HG03439 (cell line): ENCODE measurements at regions not wholly inside any gene's neighbourhood (a gene's known extent, or its start where the extent isn't known, plus 50 kb on each side); places are given as distances from the start of the nearest gene placed in this dataset.

ENCODE experiments used
- ATAC-seq: cut with Tn5 transposase; IDR thresholded peaks from one replicate; pipeline ENCODE4 v1.9.1; 2021; ENCODE audit warnings: mild to moderate bottlenecking, moderate library complexity; ENCODE audit not compliant: unreplicated experiment

- no peak for ATAC-seq
These were observed 898.4 kb downstream of the PDCD6IP start for GRCh38 chr3:34696831-34697230.

- no peak for ATAC-seq
These were observed 904.6 kb downstream of the PDCD6IP start for GRCh38 chr3:34703053-34703452.

DNA sequence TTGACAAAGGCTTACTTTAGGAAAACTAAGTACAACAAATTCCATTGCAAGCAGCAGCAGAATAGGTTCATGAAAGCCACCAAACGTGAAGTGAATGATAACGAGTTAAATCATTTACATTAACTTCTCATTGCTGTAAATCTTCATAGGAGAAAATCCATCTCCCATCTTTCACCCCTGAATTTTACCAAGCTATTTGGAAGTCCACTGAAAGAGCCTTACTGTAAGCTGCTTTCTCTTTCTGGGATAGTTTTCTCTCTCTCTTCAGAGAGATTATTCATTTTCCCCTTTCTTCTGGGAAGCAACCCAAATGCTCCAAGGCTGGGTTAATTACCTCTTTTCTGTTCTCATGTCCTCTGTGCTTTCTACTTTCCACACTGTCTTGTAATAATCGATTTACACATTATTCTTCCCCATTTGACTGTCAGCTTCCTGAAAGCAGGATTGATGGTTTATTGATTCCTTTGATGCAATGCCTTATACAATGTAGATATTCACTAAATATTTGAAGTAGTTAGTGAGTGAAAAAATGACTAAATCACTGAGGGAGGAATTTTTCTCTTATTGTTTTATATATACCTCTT lies 914.3 kb upstream of the ARPP21 start:
- ATAC-seq, result no peak

DNA sequence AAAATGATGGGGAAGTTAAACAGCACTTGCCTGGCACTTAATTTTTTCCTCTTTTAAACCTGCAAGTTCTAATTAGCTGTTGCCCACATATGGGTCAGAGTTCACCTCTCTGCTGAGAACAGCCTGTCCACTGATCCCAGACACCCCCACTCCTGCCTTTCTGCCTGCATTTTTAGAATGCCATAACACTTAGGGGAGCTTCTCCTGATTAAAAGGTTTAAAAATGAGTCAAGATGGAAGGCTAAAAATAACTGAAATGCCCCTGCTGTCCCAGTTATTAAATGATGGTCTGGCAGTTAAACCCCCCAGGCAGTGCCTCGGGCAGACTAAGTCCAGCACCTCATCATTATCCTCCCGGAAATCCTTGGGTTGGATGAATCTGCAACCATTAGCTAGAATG lies 913.6 kb upstream of the ARPP21 start:
- no peak for ATAC-seq

GRCh38 chr3:34727700-34728099 lies 911.6 kb upstream of the ARPP21 start:
- ATAC-seq, result no peak

- ATAC-seq, result no peak
These were observed 897.2 kb upstream of the ARPP21 start for GRCh38 chr3:34742151-34742550.

- ATAC-seq, result no peak
These were observed 880.6 kb upstream of the ARPP21 start for GRCh38 chr3:34758630-34759261.

DNA sequence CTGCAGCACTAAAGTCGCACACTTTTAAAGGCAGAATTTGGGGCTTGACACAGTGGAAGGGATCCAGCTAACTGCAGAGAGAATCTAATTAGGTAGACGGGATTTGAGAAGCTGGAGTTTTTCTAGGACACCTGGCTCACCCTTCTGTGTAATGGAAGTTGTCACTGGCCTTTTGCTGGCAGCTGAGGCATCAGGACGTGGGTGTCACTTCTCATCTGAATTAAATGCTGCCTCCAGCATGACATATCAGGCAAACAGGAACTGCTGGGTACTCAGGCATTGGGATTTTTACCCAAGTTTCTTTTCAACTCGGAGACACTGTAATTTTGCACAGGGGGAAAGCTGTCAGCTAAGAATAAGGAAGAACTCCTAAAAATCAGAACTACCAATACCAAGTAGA lies 861.9 kb upstream of the ARPP21 start:
- no peak for ATAC-seq

- ATAC-seq, result no peak
These were observed 860.2 kb upstream of the ARPP21 start for GRCh38 chr3:34779092-34779491.

DNA sequence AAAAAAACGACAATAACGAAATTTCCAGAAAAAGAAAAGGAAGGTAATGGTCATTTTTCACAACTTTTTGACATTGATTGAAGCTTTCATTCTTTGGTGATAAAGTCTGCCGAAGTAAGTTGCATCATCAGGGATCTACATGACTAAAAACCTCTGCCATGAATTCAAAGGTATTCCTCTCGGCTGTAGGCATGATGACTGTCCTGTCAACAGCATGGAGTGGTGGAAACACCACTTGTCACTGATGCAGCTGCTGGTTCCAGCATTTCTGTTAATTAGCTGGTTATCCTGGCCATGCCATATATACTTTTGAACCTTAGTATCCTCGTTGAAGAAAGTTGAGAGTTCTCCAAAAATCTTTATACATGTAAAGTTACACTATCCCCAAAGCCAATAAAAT lies 859.0 kb upstream of the ARPP21 start:
- no peak for ATAC-seq

- ATAC-seq, result no peak
These were observed 858.4 kb upstream of the ARPP21 start for GRCh38 chr3:34780973-34781372.

DNA sequence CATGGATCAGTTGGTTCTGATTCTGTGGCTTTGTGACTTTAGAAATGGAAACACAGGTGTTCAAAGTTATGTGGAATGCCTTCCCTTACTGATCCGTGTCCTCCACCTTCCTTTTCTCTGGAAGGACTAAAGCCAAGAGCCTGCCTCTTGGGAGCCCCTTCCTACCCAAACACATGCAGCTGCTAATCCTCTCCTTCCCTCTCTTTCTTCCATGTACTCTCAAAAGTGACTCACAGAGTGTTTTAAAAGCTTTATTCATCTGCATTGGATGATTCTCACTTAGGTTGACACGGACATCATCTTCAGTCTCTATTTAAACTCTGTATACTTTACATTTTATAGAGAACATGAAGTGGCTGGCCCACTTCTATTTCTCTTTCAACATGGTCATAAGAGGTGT lies 856.5 kb upstream of the ARPP21 start:
- no peak for ATAC-seq

DNA sequence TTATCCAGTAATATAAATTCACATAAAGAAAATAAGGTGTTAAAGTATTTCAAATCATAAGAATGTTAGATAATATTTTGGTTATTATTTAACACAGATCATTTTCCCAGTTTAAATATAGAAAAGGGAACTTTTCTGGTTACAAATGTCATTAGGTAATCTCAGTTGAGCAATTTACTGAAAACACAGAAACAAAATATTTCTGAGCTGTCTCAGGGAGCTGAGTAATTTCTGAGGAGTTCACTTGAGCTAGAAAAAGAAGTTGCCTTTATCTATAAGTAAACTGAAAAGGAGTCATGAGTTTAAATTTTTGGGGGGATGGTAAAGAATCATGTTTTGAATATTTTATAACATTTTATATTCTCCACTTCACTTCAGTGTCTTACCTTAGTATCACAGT lies 855.4 kb upstream of the ARPP21 start:
- no peak for ATAC-seq

GRCh38 chr3:34793057-34793456 lies 846.3 kb upstream of the ARPP21 start:
- no peak for ATAC-seq

GRCh38 chr3:34807611-34808010 lies 831.7 kb upstream of the ARPP21 start:
- no peak for ATAC-seq

GRCh38 chr3:34808287-34808686 lies 831.0 kb upstream of the ARPP21 start:
- no peak for ATAC-seq

DNA sequence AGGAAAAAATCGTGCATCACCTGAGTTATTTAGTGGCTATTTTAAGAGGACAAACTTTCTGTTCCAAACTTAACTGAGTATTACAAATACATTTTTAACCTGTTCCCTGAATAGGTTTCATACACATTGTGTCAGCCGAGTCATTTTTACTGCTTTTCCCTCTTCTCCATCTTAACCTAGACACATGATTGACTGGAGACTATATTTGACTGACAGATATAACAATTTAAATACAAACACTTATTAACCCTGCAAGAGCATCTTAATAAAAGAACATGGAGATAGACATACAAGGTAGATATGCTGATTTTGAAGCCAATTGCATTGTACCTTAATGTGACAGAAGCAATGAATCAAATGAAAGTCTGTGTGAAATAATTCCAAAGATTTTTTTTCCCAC lies 810.5 kb upstream of the ARPP21 start:
- ATAC-seq, result no peak

GRCh38 chr3:34832865-34833508 lies 806.3 kb upstream of the ARPP21 start:
- ATAC-seq, result no peak

- ATAC-seq, result no peak
These were observed 801.2 kb upstream of the ARPP21 start for GRCh38 chr3:34837848-34838741.

DNA sequence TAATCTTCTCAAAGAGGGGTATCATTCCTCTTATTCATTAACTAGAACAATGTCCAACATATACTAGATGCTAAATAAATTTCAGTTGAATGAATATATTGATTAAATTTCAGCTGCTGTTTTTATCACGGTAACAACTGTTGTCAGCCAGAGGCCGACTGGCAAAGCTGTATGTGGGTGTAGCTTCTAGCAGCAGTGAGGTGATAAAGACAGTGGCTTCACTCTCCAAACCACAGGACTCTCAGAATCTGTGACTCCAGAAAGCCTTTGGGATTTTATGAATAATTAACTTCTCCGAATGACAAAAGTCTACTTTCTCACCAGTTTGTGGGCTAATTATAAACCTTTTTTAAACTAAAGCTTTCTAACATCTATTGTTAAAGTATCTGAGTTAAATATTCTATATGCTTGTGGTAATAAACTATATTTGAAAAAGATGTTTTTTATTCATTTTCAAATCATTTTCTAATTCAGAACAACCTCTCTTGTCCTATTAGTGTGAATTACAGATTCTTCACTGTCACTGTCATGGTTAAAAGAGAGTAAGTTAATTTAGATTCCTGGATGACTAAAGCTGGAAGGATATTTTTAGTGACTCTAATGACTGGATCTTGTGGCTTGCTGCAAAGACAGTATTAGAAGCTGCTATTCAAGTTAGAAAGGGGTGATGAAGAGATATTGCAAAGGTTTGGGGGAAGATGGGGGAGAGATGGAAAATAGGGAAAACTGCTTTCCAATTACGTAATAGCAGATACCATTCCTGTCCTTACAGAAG lies 796.4 kb upstream of the ARPP21 start:
- ATAC-seq, result no peak

GRCh38 chr3:34844323-34844620 lies 795.1 kb upstream of the ARPP21 start:
- no peak for ATAC-seq
